H9 (cell line): ENCODE measurements at regions not wholly inside any gene's neighbourhood (a gene's known extent, or its start where the extent isn't known, plus 50 kb on each side); places are given as distances from the start of the nearest gene placed in this dataset.

Source experiments
- DNase-seq: peaks from one replicate; pipeline ENCODE4 v3.0.0-alpha.2; 2017
- H2AFZ ChIP-seq: one replicate; pipeline ENCODE4 v1.6.1; 2013; ENCODE audit warnings: mild to moderate bottlenecking, low read length, control low read depth, moderate library complexity
- H2AK5ac ChIP-seq: 2 replicates; pipeline ENCODE4 v1.6.1; 2013; ENCODE audit warnings: low read length, control low read depth, mixed read lengths; ENCODE audit not compliant: insufficient read length
- H2BK120ac ChIP-seq: one replicate; pipeline ENCODE4 v1.6.1; 2013; ENCODE audit warnings: low read depth, mild to moderate bottlenecking, low read length, control low read depth, inconsistent platforms; ENCODE audit not compliant: poor library complexity, severe bottlenecking
- H2BK12ac ChIP-seq: 2 replicates; pipeline ENCODE4 v1.6.1; 2013; ENCODE audit warnings: low read length, control low read depth, mixed read lengths, low read depth; ENCODE audit not compliant: insufficient read length
- H2BK15ac ChIP-seq: 2 replicates; pipeline ENCODE4 v1.6.1; 2013; ENCODE audit warnings: low read depth, low read length, control low read depth
- H2BK20ac ChIP-seq: one replicate; pipeline ENCODE4 v1.6.1; 2013; ENCODE audit warnings: low read depth, mild to moderate bottlenecking, low read length, control low read depth, inconsistent platforms; ENCODE audit not compliant: poor library complexity, severe bottlenecking
- H2BK5ac ChIP-seq: 2 replicates; pipeline ENCODE4 v1.6.1; 2013; ENCODE audit warnings: low read length, control low read depth, mixed read lengths; ENCODE audit not compliant: insufficient read length
- H3K14ac ChIP-seq: 2 replicates; pipeline ENCODE4 v1.6.1; 2013; ENCODE audit warnings: low read length, control low read depth; ENCODE audit not compliant: insufficient read depth
- H3K18ac ChIP-seq: 2 replicates; pipeline ENCODE4 v1.6.1; 2013; ENCODE audit warnings: low read depth, mild to moderate bottlenecking, mixed read lengths, low read length, control low read depth; ENCODE audit not compliant: insufficient read length
- H3K23ac ChIP-seq: 2 replicates; pipeline ENCODE4 v1.6.1; 2013; ENCODE audit warnings: low read length, control low read depth, mixed read lengths, low read depth; ENCODE audit not compliant: insufficient read length
- H3K23me2 ChIP-seq: 2 replicates; pipeline ENCODE4 v1.6.1; 2013; ENCODE audit warnings: low read depth, mild to moderate bottlenecking, mixed read lengths, low read length, control low read depth; ENCODE audit not compliant: insufficient read length, poor library complexity, severe bottlenecking
- H3K27ac ChIP-seq: 2 replicates; pipeline ENCODE4 v1.5.1; 2013; ENCODE audit warnings: low read length, control low read depth, mixed read lengths, low read depth; ENCODE audit not compliant: insufficient read length
- H3K27me3 ChIP-seq: 2 replicates; pipeline ENCODE4 v1.6.1; 2013; ENCODE audit warnings: low read length, control low read depth, inconsistent platforms; ENCODE audit not compliant: insufficient read depth
- H3K4ac ChIP-seq: 2 replicates; pipeline ENCODE4 v1.6.1; 2013; ENCODE audit warnings: low read depth, mild to moderate bottlenecking, control low read depth, inconsistent platforms, low read length, moderate library complexity
- H3K4me1 ChIP-seq: 2 replicates; pipeline ENCODE4 v1.6.1; 2013; ENCODE audit warnings: low read length, control low read depth, inconsistent platforms; ENCODE audit not compliant: insufficient read depth
- H3K4me2 ChIP-seq: 2 replicates; pipeline ENCODE4 v1.6.1; 2013; ENCODE audit warnings: low read length, control low read depth, mixed read lengths; ENCODE audit not compliant: insufficient read length, insufficient read depth
- H3K56ac ChIP-seq: 2 replicates; pipeline ENCODE4 v1.6.1; 2013; ENCODE audit warnings: low read depth, mild to moderate bottlenecking, mixed read lengths, low read length, control low read depth; ENCODE audit not compliant: insufficient read length
- H3K79me1 ChIP-seq: 2 replicates; pipeline ENCODE4 v1.6.1; 2013; ENCODE audit warnings: low read depth, mild to moderate bottlenecking, moderate library complexity, low read length, control low read depth, inconsistent platforms; ENCODE audit not compliant: insufficient read depth, poor library complexity, severe bottlenecking
- H3K79me2 ChIP-seq: 2 replicates; pipeline ENCODE4 v1.6.1; 2013; ENCODE audit warnings: low read length, control low read depth, inconsistent platforms; ENCODE audit not compliant: insufficient read depth
- H3K9ac ChIP-seq: 2 replicates; pipeline ENCODE4 v1.6.1; 2013; ENCODE audit warnings: low read length, control low read depth, mixed read lengths; ENCODE audit not compliant: insufficient read length; ENCODE audit errors: extremely low read depth
- H3K9me3 ChIP-seq: one replicate; pipeline ENCODE4 v1.6.1; 2013; ENCODE audit warnings: low read depth, low read length, inconsistent platforms; ENCODE audit not compliant: control insufficient read depth
- H3T11ph ChIP-seq: one replicate; pipeline ENCODE4 v1.6.1; 2013; ENCODE audit warnings: mild to moderate bottlenecking, low read length, control low read depth, inconsistent platforms
- H4K20me1 ChIP-seq: one replicate; pipeline ENCODE4 v1.6.1; 2013; ENCODE audit not compliant: control insufficient read depth, insufficient read length, insufficient read depth
- H4K5ac ChIP-seq: 2 replicates; pipeline ENCODE4 v1.6.1; 2013; ENCODE audit warnings: low read depth, mild to moderate bottlenecking, mixed read lengths, low read length, control low read depth; ENCODE audit not compliant: insufficient read length
- H4K8ac ChIP-seq: replicated peaks from 2 replicates; pipeline ENCODE4 v1.6.1; 2013; ENCODE audit warnings: low read length, control low read depth, mixed read lengths, low read depth; ENCODE audit not compliant: insufficient read length
- H4K91ac ChIP-seq: 2 replicates; pipeline ENCODE4 v1.6.1; 2013; ENCODE audit warnings: low read depth, mild to moderate bottlenecking, moderate library complexity, mixed read lengths, low read length, control low read depth; ENCODE audit not compliant: insufficient read length
- H3K27ac Mint-ChIP-seq, 3 experiments: 2 replicates in 2 of 3; 3 replicates in 1 of 3; pipeline ENCODE4 v1.8.0; 2020 to 2021; ENCODE audit warnings: mixed read lengths in 3 of 3, mild to moderate bottlenecking in 1 of 3, moderate library complexity in 1 of 3
- H3K27me3 Mint-ChIP-seq: 2 replicates; pipeline ENCODE4 v1.8.0; 2021; ENCODE audit warnings: low read depth, mild to moderate bottlenecking, moderate library complexity, mixed read lengths
- H3K36me3 Mint-ChIP-seq, 3 experiments: 2 replicates in 2 of 3; 3 replicates in 1 of 3; pipeline ENCODE4 v1.8.0; 2020 to 2021; ENCODE audit warnings: low read depth in 3 of 3, mixed read lengths in 3 of 3; ENCODE audit not compliant: insufficient read depth in 1 of 3
- H3K4me1 Mint-ChIP-seq, 2 experiments: 2 replicates each; pipeline ENCODE4 v1.8.0; 2020; ENCODE audit warnings: mixed read lengths in 2 of 2
- H3K4me3 Mint-ChIP-seq, 2 experiments: 2 replicates in 1 of 2; 3 replicates in 1 of 2; pipeline ENCODE4 v1.8.0; 2020 to 2021; ENCODE audit warnings: mild to moderate bottlenecking in 2 of 2, mixed read lengths in 2 of 2, moderate library complexity in 1 of 2
- H3K9me3 Mint-ChIP-seq, 2 experiments: 2 replicates in 1 of 2; 3 replicates in 1 of 2; pipeline ENCODE4 v1.8.0; 2020; ENCODE audit warnings: mild to moderate bottlenecking in 2 of 2, mixed read lengths in 2 of 2, moderate library complexity in 1 of 2
- WGBS: extraction: QIAGEN DNeasy Blood & Tissue Kit; methylation state at CpG from one replicate; pipeline ENCODE4 v1.1.7; 2013; ENCODE audit warnings: missing lambda C conversion rate, low lambda C conversion rate, mixed read lengths; ENCODE audit not compliant: insufficient read length; ENCODE audit errors: extremely low coverage; 5-methylcytosine and 5-hydroxymethylcytosine counted together
- TF ChIP-seq, protein P1 (sequence below): fragments of 200-600 bp; sonication (generic); conservative IDR thresholded peaks from 3 replicates; pipeline ENCODE4 v1.8.0; 2021; ENCODE audit warnings: antibody characterized with exemption, mild to moderate bottlenecking

DNA sequence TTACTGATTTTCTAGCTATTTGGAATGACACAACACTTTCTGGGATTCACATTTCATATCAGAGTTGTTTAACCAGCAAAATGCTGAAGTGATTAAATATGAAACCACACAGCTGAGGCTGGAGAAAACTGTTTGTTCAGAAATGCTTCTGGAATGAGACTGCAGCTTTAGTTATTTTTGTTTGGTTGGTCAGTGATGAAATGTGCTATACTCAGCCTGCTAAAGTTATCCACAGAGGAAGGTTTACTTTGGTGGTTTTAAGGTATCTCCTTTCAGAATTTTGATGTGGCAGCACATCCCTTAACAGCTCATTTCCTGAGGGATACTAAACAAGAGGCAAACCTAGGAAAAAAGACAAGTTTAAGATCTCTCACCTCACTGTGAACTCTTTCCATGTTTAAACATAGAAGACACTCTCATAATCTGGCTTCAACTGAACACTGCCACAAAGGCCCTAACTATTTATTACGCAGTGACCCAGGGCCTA, 106.6 kb upstream of the PDE5A start:
- no peak overlapping the region for H3K27ac ChIP-seq
- no peak overlapping the region for H2BK15ac ChIP-seq
- Mint-ChIP-seq H3K4me1 (peaks cover 9 to 11% of the 10 kb centered on the region in 2 experiments), H3K36me3 (no peaks in the 10 kb centered on the region), H3K4me3 (no peak overlapping the region), H3K27me3 (no peaks in the 10 kb centered on the region), H3K9me3 (no peaks in the 10 kb centered on the region; a peak in 1 of 5 replicates), H3K27ac (peak overlapping the region in 1 of 3 experiments; percentile 8; a peak in 1 of 7 replicates)
- no peak overlapping the region for H2BK120ac ChIP-seq
- H3K23ac ChIP-seq: no peak overlapping the region
- WGBS: no CpG with 5 or more reads among the region's 1 CpG
- no peak overlapping the region for H4K8ac ChIP-seq
- no peak overlapping the region for H4K5ac ChIP-seq
- H3K9me3 ChIP-seq: no peaks in the 10 kb centered on the region
- no peak overlapping the region for H2AFZ ChIP-seq
- H3K23me2 ChIP-seq: no peaks in the 10 kb centered on the region
- no peak overlapping the region for H2BK12ac ChIP-seq
- no peaks in the 10 kb centered on the region for H4K20me1 ChIP-seq
- no peak overlapping the region for H3K9ac ChIP-seq
- H3K56ac ChIP-seq: no peak overlapping the region
- H3K4me1 ChIP-seq: no peaks in the 10 kb centered on the region
- no peak for DNase-seq
- no peak overlapping the region for H3K18ac ChIP-seq
- no peak overlapping the region for H3K4ac ChIP-seq
- no peak overlapping the region for H2BK20ac ChIP-seq
- no peak overlapping the region for H3K14ac ChIP-seq
- no peaks in the 10 kb centered on the region for H3K79me2 ChIP-seq
- no peaks in the 10 kb centered on the region for H3K27me3 ChIP-seq
- no peak overlapping the region for H3K4me2 ChIP-seq
- TF ChIP-seq, protein P1, sequence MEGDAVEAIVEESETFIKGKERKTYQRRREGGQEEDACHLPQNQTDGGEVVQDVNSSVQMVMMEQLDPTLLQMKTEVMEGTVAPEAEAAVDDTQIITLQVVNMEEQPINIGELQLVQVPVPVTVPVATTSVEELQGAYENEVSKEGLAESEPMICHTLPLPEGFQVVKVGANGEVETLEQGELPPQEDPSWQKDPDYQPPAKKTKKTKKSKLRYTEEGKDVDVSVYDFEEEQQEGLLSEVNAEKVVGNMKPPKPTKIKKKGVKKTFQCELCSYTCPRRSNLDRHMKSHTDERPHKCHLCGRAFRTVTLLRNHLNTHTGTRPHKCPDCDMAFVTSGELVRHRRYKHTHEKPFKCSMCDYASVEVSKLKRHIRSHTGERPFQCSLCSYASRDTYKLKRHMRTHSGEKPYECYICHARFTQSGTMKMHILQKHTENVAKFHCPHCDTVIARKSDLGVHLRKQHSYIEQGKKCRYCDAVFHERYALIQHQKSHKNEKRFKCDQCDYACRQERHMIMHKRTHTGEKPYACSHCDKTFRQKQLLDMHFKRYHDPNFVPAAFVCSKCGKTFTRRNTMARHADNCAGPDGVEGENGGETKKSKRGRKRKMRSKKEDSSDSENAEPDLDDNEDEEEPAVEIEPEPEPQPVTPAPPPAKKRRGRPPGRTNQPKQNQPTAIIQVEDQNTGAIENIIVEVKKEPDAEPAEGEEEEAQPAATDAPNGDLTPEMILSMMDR: no peak
- H2AK5ac ChIP-seq: no peak overlapping the region
- no peak overlapping the region for H3T11ph ChIP-seq
- no peak overlapping the region for H2BK5ac ChIP-seq
- H3K79me1 ChIP-seq: no peaks in the 10 kb centered on the region
- no peak overlapping the region for H4K91ac ChIP-seq
